GM10847 (cell line): ENCODE measurements at regions not wholly inside any gene's neighbourhood (a gene's known extent, or its start where the extent isn't known, plus 50 kb on each side); places are given as distances from the start of the nearest gene placed in this dataset.

ENCODE experiments used
- POLR2A ChIP-seq: IDR thresholded peaks from 2 replicates; pipeline ENCODE4 v1.6.1; 2011; ENCODE audit not compliant: insufficient read length; ENCODE audit errors: extremely low read depth

DNA sequence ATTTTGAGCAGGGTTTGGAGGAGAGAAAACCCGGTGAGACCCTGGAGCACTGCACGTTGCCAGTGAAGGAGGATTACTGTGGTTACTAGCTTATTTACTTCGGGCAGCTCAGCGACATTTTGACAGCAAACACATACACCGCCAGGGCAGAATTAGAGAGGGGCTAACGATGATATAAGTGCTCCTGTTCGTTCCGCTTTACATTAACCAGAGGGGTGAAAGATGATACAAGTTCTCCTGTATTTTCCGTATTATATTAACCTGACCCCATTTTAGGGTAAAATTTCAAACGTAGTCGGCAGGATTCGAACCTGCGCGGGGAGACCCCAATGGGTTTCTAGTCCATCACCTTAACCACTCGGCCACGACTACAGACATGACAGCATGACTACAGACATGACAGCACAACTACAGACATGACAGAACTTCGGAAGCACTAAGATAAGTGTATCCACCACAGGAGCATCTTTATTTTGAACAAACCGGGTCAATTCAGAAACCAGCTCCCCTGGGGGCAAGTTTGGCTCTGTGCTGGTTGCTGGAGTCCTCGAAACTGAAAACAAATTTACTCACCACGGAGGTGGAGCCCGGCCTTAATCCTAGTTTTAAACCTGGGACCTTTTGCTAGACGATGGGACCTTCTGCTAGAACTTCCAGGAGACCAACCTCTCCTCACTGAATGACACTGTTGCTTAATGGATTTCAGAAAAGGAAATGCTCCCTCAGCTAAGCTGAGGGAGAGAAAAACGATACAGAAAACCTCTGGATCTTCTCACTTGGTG lies 80.4 kb upstream of the ZNF184 start:
- no peak for TF ChIP-seq POLR2A

DNA sequence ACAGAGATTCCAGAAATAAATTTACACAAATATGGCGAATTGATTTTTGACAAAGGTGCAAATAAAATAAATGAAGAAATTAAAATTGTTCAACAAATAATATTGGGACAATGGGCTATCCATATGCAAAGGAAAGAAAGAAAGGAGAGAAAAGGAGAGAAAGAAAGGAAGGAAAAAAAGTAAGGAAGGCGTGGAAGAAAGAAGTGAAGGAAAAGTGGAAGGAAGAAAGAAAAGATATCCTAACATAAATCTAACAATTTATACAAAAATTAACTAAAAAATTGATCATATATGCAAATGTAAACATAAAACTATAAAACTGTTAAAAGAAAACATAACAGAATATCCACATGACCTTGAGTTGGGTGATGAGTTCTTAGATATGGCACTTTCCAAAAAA lies 78.7 kb upstream of the ZNF184 start:
- no peak for TF ChIP-seq POLR2A

DNA sequence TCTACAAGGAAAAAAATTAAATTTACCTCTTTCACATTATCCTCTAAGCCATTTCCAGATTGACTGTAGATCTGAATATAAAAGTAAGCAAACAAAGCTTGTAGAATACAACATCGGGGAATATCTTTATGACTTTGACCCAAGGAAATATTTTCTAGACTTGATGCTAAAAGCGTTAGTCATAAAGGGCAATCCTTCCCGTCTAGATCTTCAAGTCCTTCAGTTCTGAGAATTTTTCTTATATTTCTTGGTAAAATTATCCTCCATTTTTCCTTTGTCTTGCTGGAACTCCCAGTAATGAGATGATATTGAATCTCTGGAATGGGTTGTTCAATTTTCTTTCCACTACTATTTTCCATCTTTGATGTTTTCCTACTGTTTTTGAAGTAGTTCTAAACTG lies 77.8 kb upstream of the ZNF184 start:
- TF ChIP-seq POLR2A, result no peak

DNA sequence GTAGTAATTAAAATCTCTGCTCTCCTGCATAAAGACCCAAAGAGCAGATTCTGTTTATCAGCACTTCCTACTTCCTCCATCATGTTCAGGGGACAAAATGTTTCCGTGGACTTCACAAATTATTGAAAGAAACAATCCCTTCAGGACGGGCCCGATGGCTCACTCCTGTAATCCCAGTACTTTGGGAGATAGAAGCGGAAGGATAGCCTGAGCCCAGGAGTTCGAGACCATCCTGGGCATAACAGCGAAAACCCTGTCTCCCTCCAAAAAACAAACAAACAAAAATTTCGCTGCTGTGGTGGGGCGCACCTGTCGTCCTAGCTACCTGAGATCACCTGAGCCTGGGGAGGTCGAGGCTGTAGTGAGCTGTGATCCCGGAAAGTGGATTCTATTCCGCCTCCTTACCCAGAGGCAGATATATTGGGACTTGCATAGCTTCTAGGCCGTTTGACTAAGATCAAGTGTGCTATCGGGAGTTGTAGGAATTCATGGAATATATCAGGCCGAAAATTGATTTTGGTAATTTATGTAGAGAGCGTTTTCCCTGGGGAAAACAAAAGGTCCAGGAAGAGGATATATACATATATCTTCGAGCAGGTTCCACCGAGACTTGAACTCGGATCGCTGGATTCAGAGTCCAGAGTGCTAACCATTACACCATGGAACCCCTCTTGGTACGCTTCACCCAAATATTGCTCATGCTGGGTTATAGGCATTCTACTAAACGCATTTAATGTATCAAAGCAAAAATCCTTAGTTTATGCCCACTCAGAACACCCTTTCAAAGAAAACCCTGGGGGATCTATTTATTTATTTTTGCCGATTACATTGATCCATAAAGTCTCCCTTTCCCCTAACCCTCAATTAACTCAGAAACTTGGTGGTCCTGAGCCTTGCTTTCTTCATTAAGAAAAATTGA lies 74.5 kb upstream of the ZNF184 start:
- TF ChIP-seq POLR2A, result no peak

DNA sequence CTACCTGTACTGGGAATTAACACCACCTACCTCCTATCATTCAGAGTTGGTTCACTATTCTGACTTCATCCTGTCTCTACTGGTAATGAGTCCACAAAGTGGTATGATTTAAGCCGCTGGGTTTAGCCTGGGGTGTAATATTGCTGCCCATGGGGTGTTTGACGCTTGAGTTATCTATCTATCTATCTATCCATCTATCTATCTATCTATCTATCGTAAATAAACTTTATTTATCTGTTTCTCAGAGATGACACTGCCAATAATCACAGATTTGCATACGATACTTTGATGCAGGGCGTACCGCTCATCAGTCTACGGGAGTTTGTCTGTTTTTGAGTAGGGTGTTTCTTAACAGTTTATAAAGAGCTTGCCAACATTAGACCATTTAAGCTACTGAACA lies 73.6 kb upstream of the ZNF184 start:
- TF ChIP-seq POLR2A, result no peak

DNA sequence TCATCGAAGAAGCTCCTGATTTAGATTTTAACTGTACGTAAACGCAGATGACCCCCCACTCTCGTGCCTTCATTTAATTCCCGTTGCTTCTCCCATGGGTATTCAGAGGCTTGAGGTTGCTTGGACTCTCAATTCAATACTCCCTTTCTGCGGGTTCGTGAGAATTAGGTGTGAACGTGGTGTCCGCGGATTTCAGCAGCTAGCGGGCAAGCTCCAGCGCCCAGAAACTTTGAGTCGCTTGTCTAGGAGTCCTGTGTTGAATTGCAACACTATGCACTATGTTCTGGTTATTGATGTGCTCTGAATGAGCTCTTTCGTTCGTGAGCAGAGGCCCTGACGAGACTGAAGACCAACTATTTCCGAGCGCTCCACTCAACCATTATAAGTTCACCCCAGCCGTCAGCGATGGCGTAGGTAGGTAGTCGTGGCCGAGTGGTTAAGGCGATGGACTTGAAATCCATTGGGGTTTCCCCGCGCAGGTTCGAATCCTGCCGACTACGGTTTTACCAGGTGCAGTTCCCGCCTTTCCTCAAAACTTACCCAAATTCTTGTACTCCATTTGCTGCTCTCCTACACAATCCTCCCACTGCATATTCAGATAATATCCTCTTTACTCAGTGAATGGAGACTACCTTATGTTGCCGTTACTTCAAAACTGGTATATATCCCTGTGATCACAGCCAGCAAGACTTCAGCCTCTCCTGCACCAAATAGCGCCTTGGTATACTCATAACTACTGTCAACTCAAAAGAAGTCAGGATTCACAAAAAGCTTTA lies 72.6 kb upstream of the ZNF184 start:
- TF ChIP-seq POLR2A, result no peak

DNA sequence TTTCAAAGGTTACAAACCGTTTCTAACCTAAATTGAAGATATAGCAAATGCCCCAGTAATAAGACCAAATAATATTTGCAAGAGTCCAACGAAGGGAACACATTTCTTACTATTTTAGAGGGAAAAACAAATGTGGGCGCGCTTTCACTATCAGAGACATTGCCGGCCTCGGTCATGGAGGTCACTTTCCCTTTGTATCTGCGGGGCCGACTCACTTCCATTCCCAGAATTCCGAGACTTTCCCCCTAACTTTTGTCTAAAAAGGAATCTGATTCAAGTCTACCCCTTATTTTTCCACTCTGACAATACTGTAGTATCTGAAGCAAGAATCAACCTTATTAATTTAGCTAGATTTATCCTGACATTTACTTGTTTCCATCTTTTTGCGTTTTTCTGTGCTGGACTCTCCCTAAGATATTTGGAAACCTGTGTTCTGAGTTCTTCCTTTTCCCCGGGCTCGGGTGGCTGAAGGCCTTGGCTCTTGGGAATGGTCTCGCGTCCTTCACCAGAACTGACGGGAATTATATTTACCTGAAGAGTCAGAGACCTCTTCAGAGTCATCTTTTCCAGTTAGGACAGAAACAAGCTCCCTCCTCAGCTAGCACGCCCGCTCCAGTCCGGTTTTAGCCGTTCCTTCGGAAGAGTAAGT lies 71.8 kb upstream of the ZNF184 start:
- no peak for TF ChIP-seq POLR2A

DNA sequence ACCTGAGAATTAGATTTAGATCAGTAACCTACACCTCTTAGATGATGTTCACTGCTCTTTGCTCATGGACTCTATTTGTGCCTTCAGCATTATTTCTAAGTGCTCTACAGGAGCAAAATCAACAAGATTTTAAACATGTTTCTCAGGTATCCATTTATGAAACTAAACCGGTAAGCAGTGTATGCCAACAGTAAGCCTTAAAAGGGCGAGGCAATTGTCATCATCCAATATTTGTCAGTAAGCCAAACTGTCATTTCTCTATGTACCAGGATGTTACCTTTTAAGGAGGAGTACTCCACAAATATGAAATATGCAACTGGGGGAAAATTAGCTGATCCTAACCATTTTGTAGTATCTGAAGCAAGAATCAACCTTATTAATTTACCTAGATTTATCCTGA lies 69.6 kb upstream of the ZNF184 start:
- TF ChIP-seq POLR2A, result no peak

DNA sequence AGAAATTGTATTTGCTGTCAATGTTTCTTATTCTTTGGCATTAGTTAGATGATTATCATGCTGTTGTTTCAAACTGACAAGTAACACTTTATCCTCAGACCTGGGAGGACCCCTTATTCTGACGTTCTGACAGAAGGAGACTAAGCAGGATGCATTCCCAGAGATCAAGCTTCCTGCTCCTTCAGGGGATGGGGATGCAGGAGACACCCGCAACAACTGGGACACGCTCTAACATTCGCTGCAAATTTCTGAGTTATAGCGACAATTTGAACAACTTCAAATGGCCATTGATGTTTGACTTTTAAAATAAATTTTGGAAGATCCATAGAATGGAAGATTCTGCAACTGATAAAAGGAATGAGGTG lies 69.0 kb upstream of the ZNF184 start:
- no peak for TF ChIP-seq POLR2A

DNA sequence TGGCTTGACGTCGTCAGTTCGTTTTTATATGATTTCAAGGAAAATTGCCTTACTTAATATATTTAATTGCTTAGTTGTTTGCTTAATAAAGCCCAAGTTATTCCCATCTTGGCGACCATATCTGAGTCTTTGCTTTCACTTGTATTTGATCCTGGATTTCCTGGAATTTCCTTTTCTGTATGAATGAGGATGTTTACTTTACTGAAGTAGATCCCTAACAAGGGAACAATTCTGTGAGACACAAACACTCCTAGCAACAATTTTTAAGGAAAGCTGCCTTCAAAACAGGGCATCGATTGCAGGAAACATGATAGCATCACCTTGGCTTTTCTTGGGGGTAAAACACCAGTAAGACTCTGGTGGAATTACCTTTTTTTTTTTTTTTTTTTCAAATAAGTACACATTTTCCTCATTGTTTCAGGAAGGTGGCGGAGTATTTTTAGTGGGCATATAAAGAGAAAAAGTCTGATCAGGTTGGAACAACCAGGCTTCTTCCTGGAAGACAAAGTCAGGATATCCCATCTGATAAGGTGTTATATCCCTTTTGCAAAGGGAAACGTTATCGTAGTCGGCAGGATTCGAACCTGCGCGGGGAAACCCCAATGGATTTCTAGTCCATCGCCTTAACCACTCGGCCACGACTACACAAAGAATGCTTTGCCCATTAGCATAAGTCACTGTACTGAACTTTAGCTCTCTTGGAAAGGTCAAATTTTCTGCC lies 68.5 kb upstream of the ZNF184 start:
- no peak for TF ChIP-seq POLR2A

DNA sequence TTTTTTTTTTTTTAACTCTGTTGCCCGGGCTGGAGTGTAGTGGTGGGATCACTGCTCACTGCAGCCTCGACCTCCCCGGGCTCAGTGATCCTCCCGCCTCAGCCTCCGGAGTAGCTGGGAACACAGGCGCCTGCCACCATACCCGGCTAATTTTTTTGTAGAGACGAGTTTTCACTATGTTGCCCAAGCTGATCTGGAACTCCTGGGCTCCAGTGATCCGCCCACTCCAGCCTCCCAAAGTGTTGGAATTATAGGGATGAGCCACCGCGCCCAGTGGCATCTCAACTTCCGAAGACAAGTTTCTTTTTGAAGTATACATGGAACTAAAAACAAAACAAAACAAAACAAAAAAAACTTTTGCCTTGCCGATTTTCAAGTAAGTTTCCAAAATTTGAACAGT lies 66.6 kb upstream of the ZNF184 start:
- no peak for TF ChIP-seq POLR2A

DNA sequence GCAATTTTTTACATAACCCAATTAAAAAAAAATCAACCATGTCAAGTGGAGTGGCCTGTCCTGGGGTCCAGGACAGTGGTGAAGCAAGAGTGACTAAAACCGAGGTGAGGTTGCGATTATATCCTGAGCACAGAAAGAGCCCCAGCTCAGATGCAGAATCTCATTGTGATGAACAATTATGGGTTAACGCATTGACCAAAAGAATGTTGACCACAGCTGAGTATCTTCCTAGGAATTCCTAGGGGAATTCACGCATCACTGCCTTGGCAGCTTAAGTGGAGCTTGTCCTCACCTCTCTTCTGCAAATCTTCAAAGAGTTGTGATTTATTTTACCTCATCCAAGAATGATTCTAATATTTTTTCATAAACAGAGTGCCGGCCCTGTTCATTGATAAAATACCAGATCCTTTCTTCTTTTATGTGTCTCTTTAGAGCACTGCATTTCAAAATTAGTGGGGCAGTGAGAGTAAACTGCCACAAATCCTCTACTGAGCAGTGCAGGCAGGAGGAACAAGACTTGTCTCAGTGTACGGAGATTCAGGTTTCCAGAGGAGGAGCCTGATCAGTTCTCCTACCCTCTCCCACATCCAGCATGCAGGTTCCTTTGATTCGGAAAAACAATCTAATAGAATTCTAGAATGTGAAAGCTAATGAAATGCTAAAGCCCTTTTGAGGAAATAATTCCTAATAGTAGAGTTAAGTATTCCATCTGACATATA lies 60.1 kb upstream of the ZNF184 start:
- TF ChIP-seq POLR2A, result no peak

DNA sequence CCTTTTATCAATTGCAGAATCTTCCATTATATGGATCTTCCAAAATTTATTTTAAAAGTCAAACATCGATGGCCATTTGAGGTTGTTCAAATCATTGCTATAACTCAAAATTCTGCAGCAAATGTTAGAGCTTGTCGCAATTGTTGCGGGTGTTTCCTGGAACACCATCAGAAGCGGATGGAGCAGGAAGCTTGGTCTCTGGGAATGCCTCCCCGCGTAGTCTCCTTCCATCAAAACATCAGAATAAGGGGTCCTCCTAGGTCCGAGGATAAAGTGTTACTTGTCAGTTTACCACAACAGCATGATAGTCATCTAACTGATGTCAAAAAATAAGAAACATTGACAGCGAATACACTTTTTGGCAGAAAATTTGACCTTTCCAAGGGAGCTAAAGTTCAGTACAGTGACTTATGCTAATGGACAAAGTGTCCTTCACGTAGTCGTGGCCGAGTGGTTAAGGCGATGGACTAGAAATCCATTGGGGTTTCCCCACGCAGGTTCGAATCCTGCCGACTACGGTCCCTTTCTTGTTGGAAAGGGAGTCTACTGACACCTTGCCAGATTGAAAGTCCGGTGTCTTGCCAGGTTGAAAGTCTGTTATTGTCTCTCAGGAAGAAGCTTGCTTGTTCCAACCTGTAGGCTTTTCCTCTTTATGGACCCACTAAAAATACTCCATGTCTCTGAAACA lies 59.0 kb upstream of the ZNF184 start:
- TF ChIP-seq POLR2A, result no peak
